Caco-2 (cell line): ENCODE measurements at regions not wholly inside any gene's neighbourhood (a gene's known extent, or its start where the extent isn't known, plus 50 kb on each side); places are given as distances from the start of the nearest gene placed in this dataset.

Experiments used
- BruUV-seq: library from RNA; stranded (reverse); fragments of 400-500 nt; replicated peaks from 2 replicates; lab custom pipeline; 2021; lab: Mats Ljungman, UMichigan
- CTCF ChIA-PET: fragments of 300-600 bp; sonication (Branson Sonifier 250); formaldehyde crosslinking; loops from one replicate; lab custom pipeline; 2022; ENCODE audit warnings: antibody characterized with exemption; lab: Charles Lee
- POLR2A ChIA-PET: fragments of 300-600 bp; sonication (Branson Sonifier 250); formaldehyde crosslinking; loops from one replicate; lab custom pipeline; 2022; ENCODE audit warnings: antibody characterized with exemption; lab: Charles Lee
- DNase-seq, 2 experiments: peaks; one replicate each; pipeline versions ENCODE4 v3.0.0 to v3.0.0-alpha.2; 2020 to 2022
- H3K27me3 ChIP-seq: replicated peaks from 2 replicates; pipeline ENCODE4 v1.6.0; 2011; ENCODE audit warnings: low read length; ENCODE audit not compliant: control insufficient read depth, insufficient read depth
- H3K36me3 ChIP-seq: 2 replicates; pipeline ENCODE4 v1.5.1; 2011; ENCODE audit warnings: low read length; ENCODE audit not compliant: control insufficient read depth, insufficient read depth
- H3K4me1 ChIP-seq: fragments of 250-450 bp; sonication (Bioruptor Pico); 2 replicates; pipeline ENCODE4 v1.5.1; 2020; ENCODE audit warnings: mild to moderate bottlenecking
- H3K4me3 ChIP-seq: 2 replicates; pipeline ENCODE4 v1.5.1; 2011; ENCODE audit warnings: low read depth, mild to moderate bottlenecking, control low read depth, low read length
- H3K9me3 ChIP-seq: fragments of 250-450 bp; sonication (Bioruptor Pico); 2 replicates; pipeline ENCODE4 v1.5.1; 2020; ENCODE audit warnings: mild to moderate bottlenecking, moderate library complexity
- H3K27ac Mint-ChIP-seq: one replicate; pipeline ENCODE4 v1.8.0; 2022; ENCODE audit warnings: mixed read lengths; ENCODE audit not compliant: unreplicated experiment
- H3K27me3 Mint-ChIP-seq: one replicate; pipeline ENCODE4 v1.8.0; 2022; ENCODE audit warnings: mixed read lengths; ENCODE audit not compliant: insufficient read depth, unreplicated experiment
- H3K36me3 Mint-ChIP-seq: one replicate; pipeline ENCODE4 v1.8.0; 2022; ENCODE audit warnings: mild to moderate bottlenecking, mixed read lengths; ENCODE audit not compliant: insufficient read depth, unreplicated experiment
- H3K4me1 Mint-ChIP-seq: one replicate; pipeline ENCODE4 v1.8.0; 2022; ENCODE audit warnings: low read depth, mixed read lengths; ENCODE audit not compliant: unreplicated experiment
- H3K4me3 Mint-ChIP-seq: one replicate; pipeline ENCODE4 v1.8.0; 2022; ENCODE audit warnings: mild to moderate bottlenecking, moderate library complexity, mixed read lengths; ENCODE audit not compliant: unreplicated experiment
- H3K9me3 Mint-ChIP-seq: one replicate; pipeline ENCODE4 v1.8.0; 2022; ENCODE audit warnings: mixed read lengths; ENCODE audit not compliant: unreplicated experiment
- intact Hi-C: fragments of 100-400 bp; cut with micrococcal nuclease; formaldehyde crosslinking; loops from one replicate; pipeline ENCODE4 v1.10.0; 2022; ENCODE audit not compliant: unreplicated experiment
- TF ChIP-seq, protein P1 (sequence below), 2 experiments: fragments of 200-600 bp in 1 of 2; IDR thresholded peaks; 1 replicate in 1 of 2; 2 replicates in 1 of 2; pipeline versions ENCODE4 v1.5.1 to v1.8.0; 2011 to 2022; ENCODE audit warnings: antibody characterized with exemption in 1 of 2, control low read depth in 1 of 2, inconsistent platforms in 1 of 2, low read depth in 1 of 2, low read length in 1 of 2, mild to moderate bottlenecking in 1 of 2, moderate library complexity in 1 of 2; ENCODE audit not compliant: insufficient read depth in 1 of 2, severe bottlenecking in 1 of 2, unreplicated experiment in 1 of 2

DNA sequence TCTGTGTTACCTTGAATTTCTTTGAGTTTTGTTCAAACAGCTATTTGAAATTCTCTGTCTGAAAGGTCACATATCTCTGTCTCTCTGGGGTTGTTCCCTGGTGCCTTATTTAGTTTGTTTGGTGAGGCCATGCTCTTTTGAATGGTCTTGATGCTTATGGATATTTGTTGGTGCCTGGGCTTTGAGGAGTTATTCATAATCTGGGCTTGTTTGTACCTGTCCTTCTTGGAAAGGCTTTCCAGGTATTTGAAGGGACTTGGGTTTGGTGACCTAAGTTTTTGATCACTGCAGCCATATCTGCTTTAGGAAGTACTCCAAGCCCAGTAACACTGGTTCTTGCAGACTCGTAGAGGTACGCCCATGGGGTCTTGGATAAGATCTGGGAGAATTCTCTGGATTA, 63.3 kb upstream of the MAGI3 start:
- no peaks in the 10 kb centered on the region for H3K27me3 ChIP-seq
- no peaks in the 10 kb centered on the region for H3K27me3 Mint-ChIP-seq
- no peaks in the 10 kb centered on the region for H3K9me3 Mint-ChIP-seq
- no peaks in the 10 kb centered on the region for H3K36me3 Mint-ChIP-seq
- H3K9me3 ChIP-seq, result no peaks in the 10 kb centered on the region
- DNase-seq, result no peak
- intact Hi-C loops, result no loop called here
- peaks cover 6% of the 10 kb centered on the region for H3K4me1 Mint-ChIP-seq
- no TSS peak for BruUV-seq
- H3K4me3 Mint-ChIP-seq, result no peak overlapping the region
- no peak overlapping the region for H3K27ac Mint-ChIP-seq
- POLR2A ChIA-PET, result no interaction called here
- H3K4me1 ChIP-seq, result peaks cover 17% of the 10 kb centered on the region
- H3K36me3 ChIP-seq, result no peaks in the 10 kb centered on the region
- CTCF ChIA-PET, result interaction anchor here (0.5 kb wide), 1 partner anchor 343 kb away, joined by 5 read pairs; no protein-coding TSS in a partner anchor
- H3K4me3 ChIP-seq, result no peak overlapping the region
- TF ChIP-seq, protein P1, sequence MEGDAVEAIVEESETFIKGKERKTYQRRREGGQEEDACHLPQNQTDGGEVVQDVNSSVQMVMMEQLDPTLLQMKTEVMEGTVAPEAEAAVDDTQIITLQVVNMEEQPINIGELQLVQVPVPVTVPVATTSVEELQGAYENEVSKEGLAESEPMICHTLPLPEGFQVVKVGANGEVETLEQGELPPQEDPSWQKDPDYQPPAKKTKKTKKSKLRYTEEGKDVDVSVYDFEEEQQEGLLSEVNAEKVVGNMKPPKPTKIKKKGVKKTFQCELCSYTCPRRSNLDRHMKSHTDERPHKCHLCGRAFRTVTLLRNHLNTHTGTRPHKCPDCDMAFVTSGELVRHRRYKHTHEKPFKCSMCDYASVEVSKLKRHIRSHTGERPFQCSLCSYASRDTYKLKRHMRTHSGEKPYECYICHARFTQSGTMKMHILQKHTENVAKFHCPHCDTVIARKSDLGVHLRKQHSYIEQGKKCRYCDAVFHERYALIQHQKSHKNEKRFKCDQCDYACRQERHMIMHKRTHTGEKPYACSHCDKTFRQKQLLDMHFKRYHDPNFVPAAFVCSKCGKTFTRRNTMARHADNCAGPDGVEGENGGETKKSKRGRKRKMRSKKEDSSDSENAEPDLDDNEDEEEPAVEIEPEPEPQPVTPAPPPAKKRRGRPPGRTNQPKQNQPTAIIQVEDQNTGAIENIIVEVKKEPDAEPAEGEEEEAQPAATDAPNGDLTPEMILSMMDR (IDR thresholded peaks at IDR 0.05; ENCODE audit: insufficient read depth in 1 of 2, low read depth in 1 of 2, low read length in 1 of 2, severe bottlenecking in 1 of 2, unreplicated experiment in 1 of 2), result no peak

DNA sequence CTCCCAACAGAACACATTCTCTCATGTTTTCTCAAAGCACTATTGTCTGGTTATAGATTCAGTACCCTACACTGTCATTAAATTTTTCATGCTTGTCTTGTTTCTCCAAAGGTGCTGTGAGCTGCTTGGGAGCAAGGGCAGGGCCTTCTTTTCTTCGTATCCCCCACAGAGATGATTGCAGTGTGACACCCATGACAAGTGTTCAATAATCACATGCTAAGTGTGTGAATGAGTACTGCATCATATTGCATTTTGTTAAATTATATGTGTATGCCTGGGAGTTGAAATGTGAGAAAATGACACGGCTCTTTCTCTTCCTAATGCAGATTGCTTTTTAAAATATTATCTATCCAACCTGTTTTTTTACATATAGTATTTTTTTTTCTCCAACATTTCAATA, 57.3 kb upstream of the MAGI3 start:
- H3K4me1 Mint-ChIP-seq, result no peaks in the 10 kb centered on the region
- H3K36me3 Mint-ChIP-seq, result no peaks in the 10 kb centered on the region
- no peaks in the 10 kb centered on the region for H3K27me3 Mint-ChIP-seq
- no peak for DNase-seq
- intact Hi-C loops, result no loop called here
- no peaks in the 10 kb centered on the region for H3K4me1 ChIP-seq
- BruUV-seq, result no TSS peak
- H3K4me3 Mint-ChIP-seq, result no peak overlapping the region
- POLR2A ChIA-PET, result no interaction called here
- CTCF ChIA-PET, result no interaction called here
- no peaks in the 10 kb centered on the region for H3K36me3 ChIP-seq
- H3K4me3 ChIP-seq, result no peak overlapping the region
- TF ChIP-seq, protein P1 (IDR thresholded peaks at IDR 0.05; ENCODE audit: insufficient read depth in 1 of 2, low read depth in 1 of 2, low read length in 1 of 2, severe bottlenecking in 1 of 2, unreplicated experiment in 1 of 2), result no peak
- no peak overlapping the region for H3K27ac Mint-ChIP-seq
- no peaks in the 10 kb centered on the region for H3K9me3 ChIP-seq
- no peaks in the 10 kb centered on the region for H3K9me3 Mint-ChIP-seq
- H3K27me3 ChIP-seq, result no peaks in the 10 kb centered on the region

DNA sequence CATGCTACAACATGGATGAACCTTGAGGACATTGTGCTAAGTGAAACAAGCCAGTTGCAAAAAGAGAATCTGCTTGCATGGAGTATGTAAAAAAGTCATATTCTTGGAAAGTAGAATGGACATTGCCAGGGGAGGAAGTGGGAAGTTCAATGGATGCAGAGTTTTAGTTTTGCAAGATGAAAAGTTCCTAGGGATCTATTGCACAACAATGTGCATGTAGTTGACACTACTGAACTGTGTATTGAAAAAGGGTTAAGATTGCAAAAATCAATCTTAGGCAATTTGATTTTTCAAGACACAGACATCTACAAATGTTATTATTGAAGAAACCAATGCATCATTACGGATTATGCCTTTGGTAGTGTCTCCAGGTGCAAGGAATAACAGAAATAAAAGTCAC, 50.3 kb upstream of the MAGI3 start:
- Mint-ChIP-seq H3K4me3 (no peak overlapping the region), H3K27ac (no peak overlapping the region), H3K9me3 (no peaks in the 10 kb centered on the region), H3K27me3 (no peaks in the 10 kb centered on the region), H3K4me1 (no peaks in the 10 kb centered on the region), H3K36me3 (no peaks in the 10 kb centered on the region)
- intact Hi-C loops, result no loop called here
- BruUV-seq, result no TSS peak
- no peaks in the 10 kb centered on the region for H3K36me3 ChIP-seq
- ChIA-PET POLR2A (no interaction called here), CTCF (no interaction called here)
- H3K9me3 ChIP-seq, result no peaks in the 10 kb centered on the region
- H3K27me3 ChIP-seq, result no peaks in the 10 kb centered on the region
- DNase-seq, result no peak
- H3K4me1 ChIP-seq, result no peaks in the 10 kb centered on the region
- TF ChIP-seq, protein P1 (IDR thresholded peaks at IDR 0.05; ENCODE audit: insufficient read depth in 1 of 2, low read depth in 1 of 2, low read length in 1 of 2, severe bottlenecking in 1 of 2, unreplicated experiment in 1 of 2), result no peak
- H3K4me3 ChIP-seq, result no peak overlapping the region
